SH-SY5Y (cell line): ENCODE measurements at regions not wholly inside any gene's neighbourhood (a gene's known extent, or its start where the extent isn't known, plus 50 kb on each side); places are given as distances from the start of the nearest gene placed in this dataset.

ENCODE experiments used
- GATA2 ChIP-seq: IDR thresholded peaks from 2 replicates; pipeline ENCODE4 v1.6.1; 2011; ENCODE audit warnings: mild to moderate bottlenecking, low read depth, low read length
- GATA3 ChIP-seq: IDR thresholded peaks from 2 replicates; pipeline ENCODE4 v1.6.1; 2011; ENCODE audit warnings: low read depth, mild to moderate bottlenecking, low read length, moderate library complexity

- no peak for TF ChIP-seq GATA3
- no peak for TF ChIP-seq GATA2
Observed at GRCh38 chr7:119903085-119903484, 369.9 kb upstream of the KCND2 start.

DNA sequence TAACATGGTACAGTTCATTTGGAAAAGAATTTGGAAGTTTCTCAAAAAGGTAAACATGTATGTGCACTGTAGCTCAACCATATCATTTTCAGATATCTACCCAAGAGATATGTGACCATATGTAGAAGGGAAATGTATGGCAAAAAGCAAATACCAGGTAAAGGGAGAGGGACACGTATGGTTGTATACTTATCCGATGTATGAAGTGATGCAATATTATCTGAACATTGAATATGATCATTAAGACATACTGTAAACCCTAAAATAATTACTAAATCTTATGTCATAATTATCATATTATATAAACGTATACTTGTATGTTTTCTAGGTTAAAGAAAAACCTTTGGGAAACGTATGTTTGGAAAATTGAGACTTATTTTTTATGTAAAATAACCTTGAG is 367.5 kb upstream of the KCND2 start:
- TF ChIP-seq GATA2 (no peak), GATA3 (no peak)

GRCh38 chr7:119908948-119909347 is 364.0 kb upstream of the KCND2 start:
- TF ChIP-seq GATA2: no peak
- TF ChIP-seq GATA3: no peak

GRCh38 chr7:119916501-119916900 is 356.5 kb upstream of the KCND2 start:
- TF ChIP-seq GATA2 (no peak), GATA3 (no peak)

DNA sequence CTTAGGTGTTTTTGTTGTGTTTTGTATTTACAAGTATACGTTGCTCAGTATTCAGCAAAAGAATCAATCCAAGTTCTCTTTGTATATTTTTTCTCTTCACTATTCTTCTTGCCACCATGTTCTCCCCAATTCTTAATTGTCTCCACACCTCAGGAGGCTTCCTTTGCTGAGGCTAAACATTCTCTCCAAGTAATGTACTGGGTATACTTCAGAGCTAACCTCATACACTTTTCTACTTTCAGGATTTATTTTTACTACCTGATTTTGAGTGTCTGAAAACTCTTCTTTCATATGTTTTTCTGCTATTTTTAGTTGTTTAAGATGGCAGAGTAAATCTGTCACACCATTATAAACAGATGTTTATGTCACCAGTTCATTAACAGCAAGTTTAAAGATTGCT is 354.8 kb upstream of the KCND2 start:
- TF ChIP-seq GATA3 (no peak), GATA2 (no peak)

DNA sequence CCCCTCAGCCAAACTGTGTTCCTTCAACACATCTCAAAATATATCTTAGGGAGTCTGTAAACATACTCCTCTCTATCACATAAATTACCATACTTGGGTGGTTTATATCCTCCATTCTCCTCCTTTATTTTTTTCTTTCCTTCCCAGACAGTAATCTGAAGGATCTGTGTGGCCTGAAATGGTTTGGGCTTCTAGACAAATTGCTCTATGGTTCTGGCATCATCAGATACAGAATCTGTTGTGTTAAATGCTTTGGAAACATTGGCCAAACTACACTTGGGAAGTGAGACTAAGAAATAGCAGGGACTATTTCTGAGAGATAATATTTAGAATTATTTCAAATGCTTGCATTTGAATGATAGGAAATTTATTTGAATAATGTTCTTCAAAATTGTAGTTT is 353.0 kb upstream of the KCND2 start:
- TF ChIP-seq GATA3: no peak
- no peak for TF ChIP-seq GATA2

DNA sequence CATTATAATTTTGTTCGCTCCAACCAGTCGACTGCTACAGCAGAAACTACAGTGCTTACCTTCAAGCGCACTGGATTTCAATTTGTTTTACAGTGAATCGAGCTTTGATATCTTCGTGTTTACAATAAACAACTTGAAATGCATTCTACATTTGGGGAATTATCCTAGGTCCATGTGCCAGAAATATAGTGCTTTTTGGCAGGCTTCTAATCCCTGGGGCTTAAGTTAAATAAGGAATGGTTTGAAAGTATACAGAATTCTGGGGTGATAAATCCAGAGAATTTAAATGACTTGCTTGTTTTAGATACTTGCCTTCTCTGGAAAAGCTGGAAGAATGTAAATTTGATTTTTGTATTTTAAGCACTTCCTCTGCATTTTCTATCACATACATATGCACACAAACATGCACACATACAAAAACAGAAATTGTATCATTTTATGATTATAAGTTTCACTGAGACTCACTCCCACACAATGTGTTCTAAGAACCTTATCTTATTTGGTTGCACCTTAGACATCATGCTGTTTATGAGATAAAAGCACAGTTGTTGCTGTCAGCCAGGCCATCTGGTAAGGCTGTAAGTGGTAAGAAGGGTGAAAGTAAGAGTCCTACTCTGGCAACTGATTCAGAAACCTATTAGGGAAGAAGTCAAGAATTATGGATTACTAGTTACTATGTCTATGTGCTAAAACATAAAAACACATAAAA is 347.2 kb upstream of the KCND2 start:
- TF ChIP-seq GATA2: no peak
- TF ChIP-seq GATA3: no peak

- no peak for TF ChIP-seq GATA2
- no peak for TF ChIP-seq GATA3
Observed at GRCh38 chr7:119929891-119930290, 343.1 kb upstream of the KCND2 start.

DNA sequence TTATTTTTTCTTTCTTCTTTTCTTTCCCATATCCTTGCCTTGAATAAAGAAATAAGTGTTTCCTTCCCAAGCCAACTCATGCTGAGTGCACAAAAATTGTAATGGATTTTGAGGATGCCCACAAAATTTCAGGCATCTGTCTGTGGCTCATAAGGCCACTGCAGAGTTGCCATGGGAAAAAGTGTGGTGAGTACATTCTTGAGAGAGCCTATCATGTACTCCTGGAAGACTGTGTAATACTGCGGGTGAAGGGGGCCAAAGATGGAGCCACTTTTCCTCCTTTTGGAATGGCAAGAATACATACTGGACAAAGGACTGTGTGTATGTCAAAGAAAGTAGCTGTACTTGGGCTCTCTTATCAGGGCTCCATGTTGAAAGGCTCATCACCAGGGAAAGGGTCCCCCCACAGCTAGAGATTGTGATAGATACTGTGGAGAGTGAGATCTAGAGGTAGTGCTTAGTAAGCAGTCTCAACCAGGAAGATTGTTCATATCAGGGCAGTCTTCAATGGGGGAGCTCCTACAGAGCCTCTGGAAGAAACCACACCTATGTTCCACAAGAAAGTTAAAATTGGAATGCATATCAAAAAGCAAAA is 341.6 kb upstream of the KCND2 start:
- TF ChIP-seq GATA3 (no peak), GATA2 (no peak)

DNA sequence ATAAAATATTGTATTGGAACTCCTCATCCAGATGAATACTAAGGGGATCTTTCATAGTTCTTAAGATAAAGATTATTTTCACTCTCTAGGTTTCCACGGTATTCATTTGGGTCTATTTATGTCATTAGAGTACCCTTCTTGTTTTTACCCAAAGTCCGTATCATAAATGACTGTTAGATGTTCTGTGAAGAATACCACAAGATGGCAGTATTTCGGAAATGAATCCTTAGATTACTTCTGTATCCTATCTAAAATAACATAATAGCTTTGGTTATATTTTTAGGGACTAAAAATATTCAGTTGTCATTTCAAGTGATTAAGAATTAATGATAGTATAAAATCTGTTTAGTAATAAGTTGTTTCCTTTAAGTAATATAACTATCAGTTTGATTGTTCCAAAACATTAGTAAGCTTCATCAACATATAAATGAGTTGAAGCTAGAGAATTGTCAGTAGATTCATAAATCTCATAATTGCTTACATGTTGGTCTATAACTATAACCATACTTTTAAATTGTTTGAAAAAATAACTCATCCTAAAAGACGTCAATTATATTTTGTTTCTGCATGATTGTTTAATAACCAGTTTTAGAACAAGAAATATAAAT is 337.5 kb upstream of the KCND2 start:
- no peak for TF ChIP-seq GATA3
- TF ChIP-seq GATA2: no peak

GRCh38 chr7:119936836-119937235 is 336.1 kb upstream of the KCND2 start:
- TF ChIP-seq GATA3 (no peak), GATA2 (no peak)

DNA sequence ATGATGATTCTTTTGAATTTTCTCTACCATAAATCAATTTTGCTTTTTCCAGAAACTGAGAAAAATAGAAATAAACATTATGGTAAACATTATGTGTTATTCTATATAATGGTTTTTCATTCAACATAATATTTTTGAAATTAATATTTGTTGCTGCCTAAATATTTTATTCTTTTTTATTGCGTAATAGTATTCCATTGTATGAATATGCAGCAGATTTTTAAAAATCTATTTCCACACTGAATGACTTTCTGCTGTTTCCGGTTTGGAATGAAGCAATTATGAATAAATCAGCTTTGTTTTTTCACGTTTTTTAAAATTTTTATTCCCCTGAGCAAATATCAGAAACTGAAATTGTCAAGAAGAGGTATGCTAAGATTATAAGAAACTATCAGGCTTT is 335.2 kb upstream of the KCND2 start:
- TF ChIP-seq GATA2 (no peak), GATA3 (no peak)

DNA sequence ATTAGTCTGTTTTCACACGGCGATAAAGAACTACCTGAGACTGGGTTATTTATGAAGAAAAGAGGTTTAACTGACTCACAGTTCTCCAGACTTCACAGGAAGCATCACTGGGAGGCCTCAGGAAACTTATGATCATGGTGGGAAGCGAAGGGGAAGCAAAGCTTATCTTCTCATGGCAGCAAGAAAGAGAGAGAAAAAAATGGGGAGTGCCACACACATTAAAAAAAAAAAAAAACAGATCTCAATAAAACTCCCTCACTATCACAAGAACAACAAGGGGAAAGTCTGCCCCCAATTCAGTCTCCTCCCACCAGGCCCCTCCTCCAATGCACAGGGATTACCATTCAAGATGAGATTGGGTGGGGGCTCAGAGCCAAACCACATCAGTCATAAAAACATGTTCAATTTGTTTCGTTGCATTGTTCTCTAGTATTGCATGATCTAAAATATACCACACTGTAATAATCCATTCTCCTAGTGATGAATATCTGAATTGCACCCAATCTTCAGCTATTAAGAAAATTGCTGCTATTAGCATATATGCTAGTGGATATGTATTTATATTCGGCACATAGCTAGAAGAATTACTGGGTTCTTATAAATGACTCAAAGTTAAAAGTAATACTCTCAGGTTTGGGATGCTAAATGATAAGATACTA is 328.9 kb upstream of the KCND2 start:
- TF ChIP-seq GATA3: no peak
- TF ChIP-seq GATA2: no peak

- no peak for TF ChIP-seq GATA2
- TF ChIP-seq GATA3: no peak
Observed at GRCh38 chr7:119944601-119944972, 328.4 kb upstream of the KCND2 start.

DNA sequence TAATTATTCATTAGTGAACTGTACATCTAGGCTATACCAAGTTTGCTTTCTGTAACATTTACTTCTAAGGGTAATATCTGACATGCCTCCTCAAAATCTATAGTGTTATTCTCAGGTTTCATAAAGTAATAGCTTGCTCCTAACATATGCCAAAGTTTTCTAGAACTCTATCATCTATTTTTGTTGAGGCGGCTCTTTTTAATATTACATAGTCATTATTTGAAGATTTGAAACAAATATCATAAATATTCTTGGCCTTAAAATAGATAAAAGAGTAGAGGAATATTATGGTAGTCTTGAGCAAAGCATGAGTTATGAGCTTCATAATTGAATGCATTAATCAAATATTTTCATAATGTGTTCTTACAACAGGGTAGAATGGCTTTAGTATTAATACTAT is 327.2 kb upstream of the KCND2 start:
- TF ChIP-seq GATA2 (no peak), GATA3 (no peak)

DNA sequence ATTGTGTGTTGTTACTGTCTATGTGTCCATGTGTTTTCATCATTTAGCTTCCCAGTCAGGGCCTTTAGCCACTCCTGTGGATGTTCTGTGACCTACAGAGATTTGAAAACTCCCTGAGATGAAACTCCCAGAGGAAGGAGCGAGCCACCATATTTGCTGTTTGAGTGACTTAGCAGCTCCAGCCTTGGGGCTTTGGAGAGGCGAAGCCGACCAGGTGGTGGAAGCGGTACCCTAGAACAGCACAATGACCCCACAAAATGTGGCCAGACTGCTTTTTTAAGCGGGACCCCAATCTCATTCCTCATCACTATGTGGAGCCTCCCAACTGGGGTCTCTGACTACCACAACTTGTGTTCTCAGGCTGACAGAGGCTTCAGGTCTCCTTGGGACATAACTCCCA is 323.9 kb upstream of the KCND2 start:
- TF ChIP-seq GATA3 (no peak), GATA2 (no peak)
